WI38 (cell line): ENCODE measurements at regions not wholly inside any gene's neighbourhood (a gene's known extent, or its start where the extent isn't known, plus 50 kb on each side); places are given as distances from the start of the nearest gene placed in this dataset.

Experiments used
- H3K4me3 ChIP-seq: 2 replicates; pipeline ENCODE4 v1.5.1; 2011; ENCODE audit warnings: low read depth, mild to moderate bottlenecking, control low read depth, low read length
- TF ChIP-seq, protein P1 (sequence below): IDR thresholded peaks from 2 replicates; pipeline ENCODE4 v1.5.1; 2012; ENCODE audit warnings: low read depth, mild to moderate bottlenecking, control low read depth, low read length

DNA sequence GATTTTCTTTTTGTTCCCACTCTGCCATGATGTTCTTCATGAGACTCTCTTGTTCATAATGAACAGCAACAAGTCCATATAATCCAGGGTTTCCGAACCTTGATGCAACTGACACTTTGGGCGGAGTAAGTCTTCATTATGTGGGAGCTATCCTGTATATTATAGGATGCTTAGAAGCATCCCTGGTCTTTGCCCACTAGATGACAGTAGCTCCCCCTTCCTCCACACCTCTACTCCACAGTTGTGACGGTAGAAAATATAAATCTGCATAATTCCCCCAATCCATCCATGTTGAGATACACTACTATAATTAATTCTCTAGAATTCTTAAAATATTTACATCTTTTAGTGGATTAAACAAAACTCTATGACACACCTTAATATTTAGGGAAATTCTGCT is 482.2 kb upstream of the CELF4 start:
- no peak overlapping the region for H3K4me3 ChIP-seq
- TF ChIP-seq, protein P1, sequence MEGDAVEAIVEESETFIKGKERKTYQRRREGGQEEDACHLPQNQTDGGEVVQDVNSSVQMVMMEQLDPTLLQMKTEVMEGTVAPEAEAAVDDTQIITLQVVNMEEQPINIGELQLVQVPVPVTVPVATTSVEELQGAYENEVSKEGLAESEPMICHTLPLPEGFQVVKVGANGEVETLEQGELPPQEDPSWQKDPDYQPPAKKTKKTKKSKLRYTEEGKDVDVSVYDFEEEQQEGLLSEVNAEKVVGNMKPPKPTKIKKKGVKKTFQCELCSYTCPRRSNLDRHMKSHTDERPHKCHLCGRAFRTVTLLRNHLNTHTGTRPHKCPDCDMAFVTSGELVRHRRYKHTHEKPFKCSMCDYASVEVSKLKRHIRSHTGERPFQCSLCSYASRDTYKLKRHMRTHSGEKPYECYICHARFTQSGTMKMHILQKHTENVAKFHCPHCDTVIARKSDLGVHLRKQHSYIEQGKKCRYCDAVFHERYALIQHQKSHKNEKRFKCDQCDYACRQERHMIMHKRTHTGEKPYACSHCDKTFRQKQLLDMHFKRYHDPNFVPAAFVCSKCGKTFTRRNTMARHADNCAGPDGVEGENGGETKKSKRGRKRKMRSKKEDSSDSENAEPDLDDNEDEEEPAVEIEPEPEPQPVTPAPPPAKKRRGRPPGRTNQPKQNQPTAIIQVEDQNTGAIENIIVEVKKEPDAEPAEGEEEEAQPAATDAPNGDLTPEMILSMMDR, result no peak

- TF ChIP-seq, protein P1, result no peak
- no peak overlapping the region for H3K4me3 ChIP-seq
These were observed 481.1 kb upstream of the CELF4 start for GRCh38 chr18:38046651-38047050.

DNA sequence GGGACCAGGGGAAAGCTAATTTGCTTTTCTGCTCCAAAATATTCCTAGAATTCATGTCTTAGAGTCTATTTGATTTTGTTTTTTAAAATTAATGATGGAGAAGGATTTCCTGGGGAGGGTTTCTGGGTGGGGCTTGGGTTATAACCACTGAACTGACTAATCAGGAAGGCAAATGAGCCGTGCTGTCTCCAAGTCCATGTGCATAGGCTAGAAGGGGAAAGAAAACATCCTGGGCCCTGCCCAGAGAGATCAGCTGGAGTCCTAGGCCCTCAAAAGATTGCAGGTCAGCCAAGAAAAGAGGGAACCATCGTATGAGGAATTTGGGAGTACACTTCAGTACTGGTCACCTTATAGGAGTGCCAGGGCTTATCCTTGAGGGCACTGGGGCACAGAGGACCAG is 480.2 kb upstream of the CELF4 start:
- H3K4me3 ChIP-seq, result no peak overlapping the region
- TF ChIP-seq, protein P1, result no peak

DNA sequence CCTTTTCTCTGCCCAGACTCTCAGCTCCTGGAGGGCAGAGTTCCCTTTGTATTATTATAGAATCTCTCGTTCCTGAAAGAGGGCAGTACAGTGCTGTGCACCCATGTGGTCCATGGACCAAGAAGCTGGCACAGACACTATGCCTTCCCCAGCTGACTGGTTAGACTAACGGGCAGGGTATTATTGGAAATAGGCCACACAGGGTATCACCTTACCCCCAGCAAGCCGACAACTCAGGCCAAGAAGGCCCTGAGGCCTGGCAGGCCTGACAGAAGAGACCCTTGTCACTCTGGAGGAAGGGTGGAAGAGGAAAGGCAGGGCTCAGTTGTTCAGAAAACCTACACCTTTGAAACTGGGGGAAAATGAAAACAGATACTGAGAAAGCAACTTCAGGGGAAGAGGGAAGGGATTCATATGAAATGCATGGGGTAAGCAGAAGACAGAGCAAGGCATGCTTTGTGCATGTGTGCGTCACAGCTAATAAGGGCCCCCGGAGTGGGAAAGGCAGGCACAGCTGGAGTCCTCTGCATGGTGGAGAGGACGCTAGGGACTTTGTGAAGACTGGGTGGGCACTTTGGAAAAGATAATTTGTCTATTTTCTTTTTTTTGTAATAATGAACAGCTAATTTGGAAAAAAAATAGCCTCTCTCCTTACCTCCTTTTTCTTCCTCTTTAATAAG is 476.8 kb upstream of the CELF4 start:
- H3K4me3 ChIP-seq, result no peak overlapping the region
- TF ChIP-seq, protein P1, result no peak

DNA sequence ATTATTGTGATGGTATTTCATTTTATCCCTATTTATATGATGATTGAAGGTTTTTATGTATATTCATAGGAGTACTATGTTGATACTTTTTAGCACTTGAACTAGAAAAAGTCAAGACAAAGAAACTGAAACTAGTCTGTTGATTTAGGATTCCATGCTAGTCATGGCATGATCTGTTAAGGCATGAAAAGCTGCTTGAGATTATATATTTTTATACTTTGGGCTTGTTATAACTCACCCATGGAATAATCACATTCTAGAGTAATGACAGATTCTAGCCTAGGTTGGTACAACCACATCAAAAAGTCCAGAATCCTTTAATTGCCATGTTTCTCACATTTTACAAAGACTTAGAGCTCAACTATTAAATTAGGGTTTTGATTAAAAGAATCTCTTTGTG is 472.6 kb upstream of the CELF4 start:
- TF ChIP-seq, protein P1, result no peak

GRCh38 chr18:38035193-38035592 is 469.6 kb upstream of the CELF4 start:
- TF ChIP-seq, protein P1, result no peak
- no peak overlapping the region for H3K4me3 ChIP-seq

More for the DNA sequence above, 472.6 kb upstream of the CELF4 start:
- no peak overlapping the region for H3K4me3 ChIP-seq

GRCh38 chr18:38033282-38033681 is 467.7 kb upstream of the CELF4 start:
- TF ChIP-seq, protein P1, result no peak
- H3K4me3 ChIP-seq, result no peak overlapping the region
